Activated T-cell treated with anti-CD3 and anti-CD28 coated beads, Interleukin-2, amount 50 U/mL, for 48 hours (primary cell): ENCODE measurements at regions not wholly inside any gene's neighbourhood (a gene's known extent, or its start where the extent isn't known, plus 50 kb on each side); places are given as distances from the start of the nearest gene placed in this dataset.

Experiments
- DNase-seq, 2 experiments: peaks; one replicate each; pipeline ENCODE4 v3.0.0-alpha.2; 2020

- DNase-seq: no peak
Observed at GRCh38 chr20:52552181-52552872, 360.7 kb upstream of the ZFP64 start.

DNA sequence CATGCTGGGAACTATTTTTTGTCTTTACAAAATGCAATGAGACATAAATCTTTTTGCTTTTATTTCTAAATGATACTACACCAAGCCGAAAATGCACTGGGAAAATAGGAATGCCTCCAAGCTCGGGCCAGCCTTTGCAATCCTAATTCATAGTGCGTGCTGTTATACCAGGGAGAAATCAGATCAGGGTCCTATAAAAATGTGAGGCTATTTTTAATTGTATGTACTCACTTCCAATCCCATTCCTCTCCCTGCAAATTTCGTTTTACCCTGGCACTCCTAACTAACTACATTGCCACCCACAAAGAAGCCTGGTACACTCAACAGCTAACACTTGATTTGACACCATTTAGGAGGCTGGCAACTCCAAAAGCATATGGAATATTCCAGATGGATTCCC lies 350.6 kb upstream of the ZFP64 start:
- no peak for DNase-seq

DNA sequence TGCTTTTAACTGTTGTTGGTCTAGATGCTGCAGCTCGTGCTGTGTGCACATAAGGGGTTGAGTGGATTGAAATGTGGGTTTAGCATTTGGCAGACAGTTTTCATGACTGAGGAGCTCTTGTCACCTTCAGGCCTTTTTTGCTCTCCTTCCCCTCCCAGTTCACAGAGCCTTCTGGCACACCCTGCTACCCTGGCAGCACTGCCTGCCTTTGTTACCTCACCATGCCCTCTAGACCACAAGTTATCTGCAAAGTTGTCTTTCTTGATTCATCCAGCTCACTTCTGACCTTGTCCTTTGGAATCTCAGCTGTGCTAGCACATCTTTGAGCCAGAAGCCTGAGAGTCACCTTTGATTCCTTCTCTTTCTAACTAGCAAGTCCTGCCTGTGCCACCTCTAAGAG lies 348.9 kb upstream of the ZFP64 start:
- no peak for DNase-seq

DNA sequence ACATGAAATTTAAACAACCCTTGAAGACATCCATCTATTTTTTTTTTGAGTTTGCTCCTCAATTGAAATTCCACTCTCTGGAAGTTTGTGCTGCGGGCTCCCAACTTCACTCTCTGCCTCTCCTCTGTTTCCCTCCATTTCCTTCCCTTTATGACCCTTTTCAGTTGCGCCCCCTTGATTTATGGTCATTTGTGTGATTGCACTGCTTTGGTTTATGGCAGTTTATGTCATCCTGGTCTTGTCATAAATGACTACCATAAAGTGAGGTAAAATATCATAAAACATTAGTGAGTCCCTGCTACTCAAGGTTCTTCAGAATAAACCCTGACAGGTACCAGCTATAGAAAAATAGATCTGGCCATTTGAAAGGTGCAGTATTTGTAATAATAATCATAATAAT lies 348.3 kb upstream of the ZFP64 start:
- DNase-seq: no peak

DNA sequence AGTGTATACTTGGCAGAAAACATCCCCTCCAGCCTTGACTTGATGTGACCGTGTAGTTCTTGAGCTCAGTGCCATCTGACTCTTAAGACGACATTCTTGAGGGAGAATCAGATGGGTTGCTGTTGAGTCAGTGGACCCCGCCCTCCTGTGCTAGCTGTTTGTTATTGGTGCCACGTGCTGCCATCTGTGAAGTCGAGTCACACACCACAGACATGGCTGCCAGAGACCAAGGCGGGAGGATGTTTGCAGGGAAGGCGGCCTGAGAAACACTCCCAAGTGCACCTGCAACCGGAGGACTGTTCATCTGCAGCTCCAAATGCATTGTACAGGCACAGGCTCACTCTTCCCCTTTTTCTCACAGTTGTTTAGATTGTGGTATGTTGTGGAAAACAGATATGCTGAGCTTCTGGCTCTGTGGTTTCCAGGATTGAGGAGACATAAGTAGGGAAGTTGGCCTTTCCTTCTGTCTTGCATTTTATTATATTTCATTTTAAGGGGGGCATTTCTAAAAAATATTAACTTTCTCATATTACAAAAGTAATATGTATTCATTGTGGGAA lies 345.3 kb upstream of the ZFP64 start:
- DNase-seq: no peak

DNA sequence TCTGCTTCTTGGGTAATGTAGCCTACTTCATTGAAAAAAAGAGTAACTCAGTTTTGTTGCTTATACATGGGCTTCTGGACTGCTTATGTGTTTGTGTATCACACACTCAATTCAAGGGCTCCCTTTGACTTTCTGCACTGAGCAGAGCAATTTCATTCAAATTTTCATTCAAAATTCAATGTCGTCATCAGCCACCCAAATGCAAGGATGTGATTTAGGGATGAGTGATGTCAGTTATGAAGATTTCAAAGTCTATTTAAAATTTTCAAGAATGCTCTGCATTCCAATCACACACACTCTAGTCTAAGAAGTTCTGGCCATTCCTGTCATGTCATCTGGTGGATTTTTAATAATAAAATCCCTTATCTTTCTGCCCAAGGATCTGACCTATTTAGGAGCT lies 344.5 kb upstream of the ZFP64 start:
- no peak for DNase-seq

GRCh38 chr20:52534616-52535015 lies 343.0 kb upstream of the ZFP64 start:
- no peak for DNase-seq

- no peak for DNase-seq
Observed at GRCh38 chr20:52533401-52533800, 341.8 kb upstream of the ZFP64 start.

- no peak for DNase-seq
Observed at GRCh38 chr20:52532674-52533073, 341.1 kb upstream of the ZFP64 start.

DNA sequence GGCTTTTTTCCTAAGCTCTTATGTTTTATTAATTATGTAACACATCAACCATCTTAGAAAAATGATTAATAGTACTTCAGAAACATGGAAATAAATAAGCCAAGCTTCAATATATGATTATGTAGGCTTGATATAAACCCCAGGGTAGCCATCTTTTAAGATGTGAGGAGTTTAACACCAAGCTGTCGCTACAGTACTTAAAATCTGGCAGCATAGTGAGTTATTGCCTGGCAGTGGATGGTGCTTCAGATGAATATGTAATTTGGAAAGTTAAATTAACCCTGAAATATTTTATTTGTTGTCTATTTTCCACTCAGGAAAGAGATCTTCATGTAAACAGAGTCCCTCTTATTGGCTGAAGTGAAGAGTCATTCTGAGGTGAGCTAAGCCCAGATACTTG lies 339.0 kb upstream of the ZFP64 start:
- no peak for DNase-seq

DNA sequence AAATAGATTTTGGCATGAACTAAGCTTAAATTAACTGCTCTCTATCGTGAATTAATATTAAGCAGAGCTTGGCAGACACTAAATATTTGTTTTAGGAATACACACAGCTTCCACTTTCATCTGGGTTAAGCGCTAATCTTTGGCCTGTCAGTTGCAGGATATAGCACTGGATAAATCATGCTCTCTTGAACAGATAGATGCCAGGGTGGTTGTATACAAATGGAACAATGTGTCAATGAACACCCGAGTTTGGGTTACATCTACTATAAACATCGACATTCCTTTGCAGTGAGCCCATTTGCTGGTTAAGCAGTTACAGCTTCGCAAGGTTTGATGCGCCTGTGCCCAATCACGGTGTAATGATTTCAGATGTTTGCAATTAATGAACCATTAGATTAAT lies 338.2 kb upstream of the ZFP64 start:
- no peak for DNase-seq

DNA sequence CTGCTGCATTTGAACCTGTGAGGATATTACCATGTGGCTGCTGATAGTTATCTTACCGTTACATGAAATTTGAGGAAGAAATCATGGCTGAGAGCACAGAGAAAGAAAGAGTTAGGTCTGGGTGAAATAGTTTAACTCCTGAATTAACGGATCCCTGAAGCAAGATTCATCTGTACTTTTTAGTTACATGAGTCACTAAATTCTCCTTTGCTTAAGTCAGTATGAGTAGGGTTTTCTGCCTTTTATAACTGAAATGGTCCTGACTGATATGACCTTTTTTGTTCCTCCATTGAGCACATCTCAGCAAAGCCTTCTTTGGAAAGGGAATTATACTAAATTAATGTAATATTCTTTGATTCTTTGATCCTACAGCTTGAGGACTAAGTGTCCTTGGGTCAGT lies 333.3 kb upstream of the ZFP64 start:
- no peak for DNase-seq

- no peak for DNase-seq
Observed at GRCh38 chr20:52518735-52519134, 327.2 kb upstream of the ZFP64 start.

DNA sequence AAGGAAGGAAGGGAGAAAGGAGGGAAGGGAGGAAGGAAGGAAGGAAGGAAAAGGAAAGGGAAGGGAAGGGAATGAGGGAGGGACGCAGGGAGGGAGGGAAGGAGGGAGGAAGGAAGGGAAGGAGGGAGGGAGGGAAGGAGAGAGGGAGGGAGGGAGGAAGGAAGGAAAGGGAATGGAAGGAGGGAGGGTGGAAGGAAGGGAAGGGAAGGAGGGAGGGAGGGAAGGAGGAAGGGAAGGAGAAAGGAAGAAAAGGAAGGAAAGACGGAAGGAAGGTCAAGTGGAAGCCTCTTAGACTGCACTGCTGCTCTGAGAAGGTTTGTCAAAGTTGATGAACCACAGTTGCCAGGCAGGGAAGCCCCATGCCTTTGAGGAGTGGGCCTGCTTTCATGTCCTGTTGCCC lies 324.3 kb upstream of the ZFP64 start:
- DNase-seq: no peak

- DNase-seq: no peak
Observed at GRCh38 chr20:52500157-52500556, 308.6 kb upstream of the ZFP64 start.

DNA sequence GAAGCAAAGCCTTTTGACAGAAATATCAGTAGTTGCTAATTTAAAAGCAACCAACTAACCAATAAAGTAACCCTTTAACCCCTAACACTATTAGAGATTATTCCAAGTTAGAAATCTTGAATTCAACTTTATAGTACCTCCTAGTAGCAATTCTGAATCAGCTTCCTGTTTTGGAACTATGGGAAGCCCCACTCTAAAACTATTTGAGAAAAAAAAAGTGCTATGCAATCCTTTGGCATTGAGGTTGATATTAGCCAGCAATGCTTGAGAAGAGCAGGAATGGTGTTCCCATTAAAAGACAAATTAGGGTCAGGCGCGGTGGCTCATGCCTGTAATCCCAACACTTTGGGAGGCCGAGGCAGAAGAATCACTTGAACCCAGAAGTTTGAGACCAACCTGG lies 306.2 kb upstream of the ZFP64 start:
- no peak for DNase-seq

- DNase-seq: no peak
Observed at GRCh38 chr20:52496191-52496590, 304.6 kb upstream of the ZFP64 start.

GRCh38 chr20:52494244-52494643 lies 302.7 kb upstream of the ZFP64 start:
- DNase-seq: peak; percentile 61 to 69

GRCh38 chr20:52493171-52493721 lies 301.7 kb upstream of the ZFP64 start:
- peak in 1 of 2 experiments; percentile 23 for DNase-seq

DNA sequence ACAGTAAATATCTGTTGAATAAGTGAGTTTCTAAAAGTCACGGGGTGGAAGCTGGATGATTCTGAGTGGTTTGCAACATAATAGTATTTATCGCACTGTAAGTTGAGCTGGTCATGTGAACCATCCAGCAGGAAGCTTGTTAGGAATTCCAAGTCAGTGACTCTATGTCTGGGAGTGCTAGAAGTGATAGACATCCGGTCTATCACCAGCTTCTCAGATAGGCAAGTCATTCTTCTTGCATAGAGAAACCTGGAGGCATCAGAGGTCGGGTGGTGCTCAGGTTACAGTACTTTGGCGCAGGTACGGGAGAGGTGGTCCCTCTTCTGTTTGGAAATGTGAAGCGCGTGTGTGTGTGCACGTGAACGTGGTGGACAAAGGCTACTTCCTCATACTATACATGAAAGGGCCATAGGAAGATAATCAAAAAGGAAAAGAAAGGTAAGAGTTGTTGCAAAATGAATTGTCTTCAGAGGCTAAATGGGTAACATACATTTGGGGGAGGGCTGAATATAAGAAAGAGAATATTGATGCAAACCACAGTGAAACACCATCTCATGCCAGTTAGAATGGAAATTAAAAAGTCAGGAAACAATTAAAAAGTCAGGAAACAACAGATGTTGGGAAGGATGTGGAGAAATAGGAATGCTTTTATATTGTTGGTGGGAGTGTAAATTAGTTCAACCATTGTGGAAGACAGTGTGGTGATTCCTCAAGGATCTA lies 299.3 kb upstream of the ZFP64 start:
- no peak for DNase-seq

DNA sequence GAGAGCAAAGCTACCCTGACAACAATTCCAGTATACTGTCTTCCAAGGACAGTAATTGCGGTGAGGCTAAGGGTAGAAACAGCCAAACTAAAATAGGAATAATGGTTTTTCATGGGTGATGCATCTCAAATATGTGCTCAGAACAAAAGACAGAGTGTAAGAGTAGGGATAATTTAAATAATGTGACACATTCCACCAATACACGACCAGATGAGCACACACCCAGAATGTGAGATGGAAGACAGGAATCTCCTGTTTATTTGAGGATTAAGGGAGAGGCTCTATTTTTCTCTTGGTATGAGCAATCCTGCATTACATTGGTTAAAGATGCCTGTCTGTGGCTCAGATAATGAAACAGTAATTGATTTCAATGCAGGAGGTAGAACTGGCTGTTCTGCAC lies 292.9 kb upstream of the ZFP64 start:
- no peak for DNase-seq

DNA sequence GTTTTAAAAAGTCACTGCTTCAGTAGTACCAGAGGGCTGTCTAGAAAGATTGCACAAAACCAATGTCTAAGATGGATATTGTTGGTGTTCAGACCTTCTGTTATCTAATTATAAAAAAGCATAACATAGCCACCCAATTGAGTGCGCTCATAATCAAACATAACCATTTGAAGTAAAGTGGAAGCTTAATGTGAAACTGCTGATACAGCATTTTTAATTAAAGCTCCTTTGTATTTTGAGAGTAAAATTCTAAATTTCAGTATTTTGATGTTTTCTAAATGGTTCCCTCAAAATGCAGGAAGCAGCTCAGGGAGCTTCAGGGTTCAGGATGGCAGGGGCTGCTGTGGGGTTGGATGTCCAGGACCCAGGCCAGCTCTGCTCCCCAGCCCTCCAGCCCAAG lies 291.8 kb upstream of the ZFP64 start:
- DNase-seq: no peak

GRCh38 chr20:52482044-52482443 lies 290.5 kb upstream of the ZFP64 start:
- DNase-seq: no peak

DNA sequence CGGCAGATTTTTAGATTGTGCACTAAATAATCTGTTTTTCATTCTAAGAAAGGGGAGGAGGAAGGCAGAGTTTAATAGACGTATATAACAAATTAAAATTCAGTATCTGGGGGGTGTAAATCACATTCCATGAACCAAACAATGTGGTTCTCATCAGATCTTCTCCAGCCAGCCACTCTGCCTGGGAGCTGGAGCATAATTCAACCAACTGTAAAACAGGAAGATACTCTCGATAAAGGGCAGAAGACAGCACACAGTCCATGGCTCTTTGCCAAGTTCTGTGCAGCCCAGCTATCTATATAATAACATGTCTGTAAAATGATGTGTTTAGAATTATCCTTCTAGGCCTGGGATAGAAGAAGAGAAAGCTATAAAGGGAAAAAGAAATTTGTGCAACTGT lies 289.9 kb upstream of the ZFP64 start:
- DNase-seq: no peak
